ENCODE measurements at regions not wholly inside any gene's neighbourhood (a gene's known extent, or its start where the extent isn't known, plus 50 kb on each side); places are given as distances from the start of the nearest gene placed in this dataset.
"Not testable (repeated sequence)": the region's sequence is repeated elsewhere in the genome, so short reads cannot be mapped to it uniquely, and the experiment has no call there.

GRCh38 chr12:90456248-90456647 lies 498.7 kb downstream of the CCER1 start:
- Histone ChIP-seq H3K9me3 (ENCODE audit: control insufficient read depth in 2 of 2, insufficient read depth in 1 of 2, low read depth in 1 of 2, low read length in 1 of 2) (peaks cover 0 to 1% of the 10 kb centered on the region in 2 donors), H3K4me1 (ENCODE audit: control insufficient read depth in 3 of 3, insufficient read depth in 2 of 3, low read depth in 1 of 3, low read length in 2 of 3) (no peaks in the 10 kb centered on the region), H3K27me3 (ENCODE audit: control insufficient read depth in 3 of 3, insufficient read depth in 3 of 3, low read length in 3 of 3) (no peaks in the 10 kb centered on the region), H3K27ac (ENCODE audit: low read depth in 1 of 3, low read length in 2 of 3) (no peak overlapping the region), H3K36me3 (ENCODE audit: control insufficient read depth in 3 of 3, insufficient read depth in 2 of 3, low read depth in 1 of 3, low read length in 3 of 3) (no peaks in the 10 kb centered on the region), H3K4me3 (ENCODE audit: low read depth in 1 of 3, low read length in 3 of 3) (no peak overlapping the region)
- no peak for DNase-seq
- no peak for FAIRE-seq
- 74 to 91% (median 75%) methylated on average over 3 of the region's 3 CpGs for WGBS, 3 donors

GRCh38 chr12:90455756-90456155 lies 499.2 kb downstream of the CCER1 start:
- DNase-seq (no peak), FAIRE-seq (no peak)
- 62 to 73% (median 71%) methylated on average over 2 of the region's 2 CpGs for WGBS, 3 donors
- H3K36me3 ChIP-seq (ENCODE audit: control insufficient read depth in 3 of 3, insufficient read depth in 2 of 3, low read depth in 1 of 3, low read length in 3 of 3), result no peaks in the 10 kb centered on the region
- H3K4me3 ChIP-seq (ENCODE audit: low read depth in 1 of 3, low read length in 3 of 3), result no peak overlapping the region
- H3K9me3 ChIP-seq (ENCODE audit: control insufficient read depth in 2 of 2, insufficient read depth in 1 of 2, low read depth in 1 of 2, low read length in 1 of 2), result no peaks in the 10 kb centered on the region
- no peak overlapping the region for H3K27ac ChIP-seq (ENCODE audit: low read depth in 1 of 3, low read length in 2 of 3)
- no peaks in the 10 kb centered on the region for H3K4me1 ChIP-seq (ENCODE audit: control insufficient read depth in 3 of 3, insufficient read depth in 2 of 3, low read depth in 1 of 3, low read length in 2 of 3)
- H3K27me3 ChIP-seq (ENCODE audit: control insufficient read depth in 3 of 3, insufficient read depth in 3 of 3, low read length in 3 of 3), result no peaks in the 10 kb centered on the region

- DNase-seq, result no peak
- H3K9me3 ChIP-seq (ENCODE audit: control insufficient read depth in 2 of 2, insufficient read depth in 1 of 2, low read depth in 1 of 2, low read length in 1 of 2), result no peaks in the 10 kb centered on the region
- no peaks in the 10 kb centered on the region for H3K36me3 ChIP-seq (ENCODE audit: control insufficient read depth in 3 of 3, insufficient read depth in 2 of 3, low read depth in 1 of 3, low read length in 3 of 3)
- H3K4me1 ChIP-seq (ENCODE audit: control insufficient read depth in 3 of 3, insufficient read depth in 2 of 3, low read depth in 1 of 3, low read length in 2 of 3), result no peaks in the 10 kb centered on the region
- no peaks in the 10 kb centered on the region for H3K27me3 ChIP-seq (ENCODE audit: control insufficient read depth in 3 of 3, insufficient read depth in 3 of 3, low read length in 3 of 3)
- H3K4me3 ChIP-seq (ENCODE audit: low read depth in 1 of 3, low read length in 3 of 3), result no peak overlapping the region
- FAIRE-seq, result no peak
- H3K27ac ChIP-seq (ENCODE audit: low read depth in 1 of 3, low read length in 2 of 3), result no peak overlapping the region
Measured at GRCh38 chr12:90449611-90450010, 505.4 kb downstream of the CCER1 start.

GRCh38 chr12:90443466-90443865 lies 511.5 kb downstream of the CCER1 start:
- H3K27me3 ChIP-seq (ENCODE audit: control insufficient read depth in 3 of 3, insufficient read depth in 3 of 3, low read length in 3 of 3); H3K4me3 ChIP-seq (ENCODE audit: low read depth in 1 of 3, low read length in 3 of 3); H3K36me3 ChIP-seq (ENCODE audit: control insufficient read depth in 3 of 3, insufficient read depth in 2 of 3, low read depth in 1 of 3, low read length in 3 of 3); FAIRE-seq; DNase-seq; H3K27ac ChIP-seq (ENCODE audit: low read depth in 1 of 3, low read length in 2 of 3); H3K4me1 ChIP-seq (ENCODE audit: control insufficient read depth in 3 of 3, insufficient read depth in 2 of 3, low read depth in 1 of 3, low read length in 2 of 3): not testable (repeated sequence)
- 53 to 70% (median 67%) methylated on average over 7 of the region's 7 CpGs for WGBS, 3 donors
- peaks cover 0 to 11% of the 10 kb centered on the region in 2 donors for H3K9me3 ChIP-seq (ENCODE audit: control insufficient read depth in 2 of 2, insufficient read depth in 1 of 2, low read depth in 1 of 2, low read length in 1 of 2)

GRCh38 chr12:90441431-90441830 lies 513.5 kb downstream of the CCER1 start:
- DNase-seq (no peak), FAIRE-seq (peak; percentile 5)
- WGBS, 3 donors, result 59 to 87% (median 81%) methylated on average over 1 of the region's 1 CpG
- H3K27me3 ChIP-seq (ENCODE audit: control insufficient read depth in 3 of 3, insufficient read depth in 3 of 3, low read length in 3 of 3), result no peaks in the 10 kb centered on the region
- peaks cover 0 to 11% of the 10 kb centered on the region in 2 donors for H3K9me3 ChIP-seq (ENCODE audit: control insufficient read depth in 2 of 2, insufficient read depth in 1 of 2, low read depth in 1 of 2, low read length in 1 of 2)
- no peak overlapping the region for H3K27ac ChIP-seq (ENCODE audit: low read depth in 1 of 3, low read length in 2 of 3)
- no peaks in the 10 kb centered on the region for H3K4me1 ChIP-seq (ENCODE audit: control insufficient read depth in 3 of 3, insufficient read depth in 2 of 3, low read depth in 1 of 3, low read length in 2 of 3)
- no peaks in the 10 kb centered on the region for H3K36me3 ChIP-seq (ENCODE audit: control insufficient read depth in 3 of 3, insufficient read depth in 2 of 3, low read depth in 1 of 3, low read length in 3 of 3)
- no peak overlapping the region for H3K4me3 ChIP-seq (ENCODE audit: low read depth in 1 of 3, low read length in 3 of 3)

- 23 to 66% (median 38%) methylated on average over 3 of the region's 3 CpGs for WGBS, 3 donors
- H3K27ac ChIP-seq (ENCODE audit: low read depth in 1 of 3, low read length in 2 of 3), result no peak overlapping the region
- H3K9me3 ChIP-seq (ENCODE audit: control insufficient read depth in 2 of 2, insufficient read depth in 1 of 2, low read depth in 1 of 2, low read length in 1 of 2), result no peaks in the 10 kb centered on the region
- H3K4me1 ChIP-seq (ENCODE audit: control insufficient read depth in 3 of 3, insufficient read depth in 2 of 3, low read depth in 1 of 3, low read length in 2 of 3), result no peaks in the 10 kb centered on the region
- no peak overlapping the region for H3K4me3 ChIP-seq (ENCODE audit: low read depth in 1 of 3, low read length in 3 of 3)
- FAIRE-seq, result no peak
- H3K36me3 ChIP-seq (ENCODE audit: control insufficient read depth in 3 of 3, insufficient read depth in 2 of 3, low read depth in 1 of 3, low read length in 3 of 3), result no peaks in the 10 kb centered on the region
- H3K27me3 ChIP-seq (ENCODE audit: control insufficient read depth in 3 of 3, insufficient read depth in 3 of 3, low read length in 3 of 3), result no peaks in the 10 kb centered on the region
- DNase-seq, result no peak
Measured at GRCh38 chr12:90428881-90429280, 526.1 kb downstream of the CCER1 start.

- Histone ChIP-seq H3K36me3 (ENCODE audit: control insufficient read depth in 3 of 3, insufficient read depth in 2 of 3, low read depth in 1 of 3, low read length in 3 of 3) (no peaks in the 10 kb centered on the region), H3K9me3 (ENCODE audit: control insufficient read depth in 2 of 2, insufficient read depth in 1 of 2, low read depth in 1 of 2, low read length in 1 of 2) (no peaks in the 10 kb centered on the region), H3K4me3 (ENCODE audit: low read depth in 1 of 3, low read length in 3 of 3) (no peak overlapping the region), H3K4me1 (ENCODE audit: control insufficient read depth in 3 of 3, insufficient read depth in 2 of 3, low read depth in 1 of 3, low read length in 2 of 3) (no peaks in the 10 kb centered on the region), H3K27ac (ENCODE audit: low read depth in 1 of 3, low read length in 2 of 3) (no peak overlapping the region), H3K27me3 (ENCODE audit: control insufficient read depth in 3 of 3, insufficient read depth in 3 of 3, low read length in 3 of 3) (no peaks in the 10 kb centered on the region)
- DNase-seq (no peak), FAIRE-seq (no peak)
- WGBS, 3 donors, result 71 to 81% (median 76%) methylated on average over 1 of the region's 1 CpG
Measured at GRCh38 chr12:90428465-90428864, 526.5 kb downstream of the CCER1 start.

GRCh38 chr12:90423965-90424364 lies 531.0 kb downstream of the CCER1 start:
- H3K4me3 ChIP-seq (ENCODE audit: low read depth in 1 of 3, low read length in 3 of 3), result no peak overlapping the region
- WGBS, 3 donors, result 51 to 62% (median 53%) methylated on average over 2 of the region's 2 CpGs
- H3K4me1 ChIP-seq (ENCODE audit: control insufficient read depth in 3 of 3, insufficient read depth in 2 of 3, low read depth in 1 of 3, low read length in 2 of 3), result no peaks in the 10 kb centered on the region
- H3K36me3 ChIP-seq (ENCODE audit: control insufficient read depth in 3 of 3, insufficient read depth in 2 of 3, low read depth in 1 of 3, low read length in 3 of 3), result no peaks in the 10 kb centered on the region
- no peaks in the 10 kb centered on the region for H3K27me3 ChIP-seq (ENCODE audit: control insufficient read depth in 3 of 3, insufficient read depth in 3 of 3, low read length in 3 of 3)
- DNase-seq (no peak), FAIRE-seq (no peak)
- no peaks in the 10 kb centered on the region for H3K9me3 ChIP-seq (ENCODE audit: control insufficient read depth in 2 of 2, insufficient read depth in 1 of 2, low read depth in 1 of 2, low read length in 1 of 2)
- no peak overlapping the region for H3K27ac ChIP-seq (ENCODE audit: low read depth in 1 of 3, low read length in 2 of 3)

GRCh38 chr12:90410962-90411361 lies 544.0 kb downstream of the CCER1 start:
- Histone ChIP-seq H3K9me3 (ENCODE audit: control insufficient read depth in 2 of 2, insufficient read depth in 1 of 2, low read depth in 1 of 2, low read length in 1 of 2) (peaks cover 0 to 4% of the 10 kb centered on the region in 2 donors), H3K36me3 (ENCODE audit: control insufficient read depth in 3 of 3, insufficient read depth in 2 of 3, low read depth in 1 of 3, low read length in 3 of 3) (no peaks in the 10 kb centered on the region), H3K27me3 (ENCODE audit: control insufficient read depth in 3 of 3, insufficient read depth in 3 of 3, low read length in 3 of 3) (no peaks in the 10 kb centered on the region), H3K4me3 (ENCODE audit: low read depth in 1 of 3, low read length in 3 of 3) (no peak overlapping the region), H3K27ac (ENCODE audit: low read depth in 1 of 3, low read length in 2 of 3) (no peak overlapping the region), H3K4me1 (ENCODE audit: control insufficient read depth in 3 of 3, insufficient read depth in 2 of 3, low read depth in 1 of 3, low read length in 2 of 3) (no peaks in the 10 kb centered on the region)
- DNase-seq (no peak), FAIRE-seq (no peak)
- 94 to 97% (median 96%) methylated on average over 26 to 33 of the region's 33 CpGs for WGBS, 3 donors
